Stimulated activated CD8-positive, alpha-beta memory T cell treated with anti-CD3 and anti-CD28 coated beads, Interleukin-12 subunit alpha, Interleukin-12 subunit beta, amount 100 ng/mL, for 1 hour (primary cell): ENCODE measurements at regions not wholly inside any gene's neighbourhood (a gene's known extent, or its start where the extent isn't known, plus 50 kb on each side); places are given as distances from the start of the nearest gene placed in this dataset.
"Not testable (repeated sequence)": the region's sequence is repeated elsewhere in the genome, so short reads cannot be mapped to it uniquely, and the experiment has no call there.

Experiments
- DNase-seq: peaks from one replicate; pipeline ENCODE4 v3.0.0-alpha.2; 2020; ENCODE audit warnings: low read depth

DNA sequence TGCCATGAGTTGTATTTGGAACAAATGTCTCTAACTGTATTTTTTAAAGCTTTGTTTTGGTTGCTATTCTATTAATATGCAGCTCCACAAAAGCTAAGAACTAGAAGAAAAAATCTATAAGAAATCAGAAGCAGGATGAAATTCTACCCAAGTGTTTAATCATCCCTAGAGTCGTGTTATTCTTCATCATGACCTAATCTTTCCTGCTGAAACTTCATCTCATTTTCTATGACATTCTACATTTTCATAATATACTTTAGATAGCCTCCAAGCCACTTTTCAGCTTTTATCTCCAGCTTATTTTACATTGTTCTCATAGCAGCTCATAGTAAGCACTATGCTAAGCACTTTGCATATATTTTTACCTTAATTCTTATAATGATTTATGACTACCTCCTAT, 302.8 kb downstream of the FOXO1 start:
- DNase-seq: no peak

DNA sequence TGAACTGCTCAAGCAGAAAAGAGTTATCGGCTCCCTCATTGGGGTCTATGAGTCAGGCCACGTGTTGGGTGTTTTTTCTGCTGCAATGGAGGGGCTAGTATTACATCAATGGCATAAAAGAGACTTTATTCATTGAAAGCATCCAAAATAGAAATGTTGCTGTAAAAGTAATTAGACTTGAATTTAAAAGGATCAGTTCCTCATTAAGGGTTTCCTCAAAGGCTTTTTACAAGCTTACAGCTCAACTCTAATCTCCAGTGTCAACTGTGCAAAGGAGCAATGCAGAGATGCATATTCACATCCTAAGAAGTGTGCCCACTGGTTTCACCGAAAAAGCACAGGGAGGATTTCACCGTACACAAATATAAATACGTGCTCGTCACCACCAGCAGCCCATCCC, 300.3 kb downstream of the FOXO1 start:
- no peak for DNase-seq

DNA sequence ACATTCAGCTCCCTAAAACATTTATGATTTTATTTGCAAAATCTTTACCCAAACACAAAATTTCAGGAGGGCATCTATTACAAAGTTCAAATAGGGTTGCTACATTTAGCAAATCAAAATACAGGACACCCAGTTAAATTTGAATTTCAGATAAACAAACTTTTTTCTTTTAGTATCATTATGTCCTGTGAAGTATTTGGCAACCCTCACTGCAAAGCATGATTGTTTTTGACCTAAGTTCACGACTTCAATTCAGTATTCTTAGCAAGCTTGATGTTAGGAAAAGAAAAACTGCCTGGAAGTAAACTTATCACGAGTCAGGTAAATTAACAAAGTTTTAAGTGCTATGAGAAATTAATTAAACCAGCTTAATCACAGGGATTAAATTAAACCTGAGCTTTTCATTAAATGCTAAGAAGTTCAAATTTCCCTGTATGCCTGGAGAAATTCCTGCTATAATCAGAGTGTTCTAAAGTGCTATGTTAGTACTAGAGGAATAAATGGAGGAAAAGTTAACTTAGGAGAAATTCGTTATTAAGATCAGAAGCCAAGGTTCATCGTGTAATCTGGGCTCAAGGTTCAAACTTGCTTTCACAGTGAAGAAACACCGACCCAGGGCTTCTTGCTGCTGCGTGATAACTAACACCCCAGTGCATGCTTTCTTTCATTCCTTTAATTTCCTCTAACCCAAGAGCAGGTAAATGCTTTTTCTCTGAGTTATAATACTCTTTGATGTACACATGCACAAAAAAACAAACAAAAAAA, 298.1 kb downstream of the FOXO1 start:
- DNase-seq: no peak

DNA sequence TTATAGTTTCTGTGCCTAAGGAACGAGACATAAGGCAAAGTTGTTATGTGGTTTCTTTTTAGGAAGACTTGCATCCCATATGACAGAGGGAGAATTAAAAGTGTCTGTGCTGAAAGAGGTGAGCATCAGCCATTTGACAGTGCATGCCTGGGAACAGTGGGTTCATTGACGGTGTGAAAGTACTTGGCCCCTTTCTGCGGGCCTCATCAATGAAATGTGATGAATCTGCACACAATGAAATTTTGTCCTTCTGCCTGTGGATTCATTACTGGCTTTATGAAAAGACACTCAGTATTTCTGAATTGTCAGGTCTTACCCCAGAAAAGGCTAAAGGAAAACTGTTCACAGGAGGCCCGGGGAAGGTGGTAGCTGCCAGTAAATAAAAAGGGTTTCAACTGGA, 295.8 kb downstream of the FOXO1 start:
- DNase-seq: no peak

DNA sequence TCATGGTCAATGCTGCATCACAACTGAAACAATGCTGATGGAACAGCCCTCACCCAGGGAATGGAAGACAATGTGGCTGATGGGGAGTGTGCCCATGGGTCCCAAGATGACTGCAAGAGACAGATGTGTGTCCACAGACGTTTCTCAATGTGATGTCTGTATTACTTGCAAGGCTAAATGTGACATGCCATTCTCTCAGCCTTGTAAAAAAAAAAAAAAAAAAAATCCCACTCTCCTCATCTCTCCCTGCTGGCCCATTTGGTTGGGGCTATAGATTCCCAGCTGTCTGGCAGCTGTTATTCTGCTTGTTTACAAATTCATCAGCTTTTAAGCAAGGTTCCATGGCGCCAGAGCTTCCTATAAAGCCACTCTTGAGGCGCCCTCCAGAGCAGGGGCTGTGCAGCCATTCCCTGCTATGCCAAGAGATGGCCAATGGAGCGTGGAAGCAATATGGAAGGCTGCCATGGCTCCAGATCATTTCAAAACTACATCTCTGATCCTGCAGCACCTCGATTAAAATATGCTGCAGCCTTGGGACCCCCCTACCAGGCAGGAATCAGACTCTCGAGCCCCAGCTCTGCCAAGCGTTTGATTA, 294.8 kb downstream of the FOXO1 start:
- DNase-seq: no peak

DNA sequence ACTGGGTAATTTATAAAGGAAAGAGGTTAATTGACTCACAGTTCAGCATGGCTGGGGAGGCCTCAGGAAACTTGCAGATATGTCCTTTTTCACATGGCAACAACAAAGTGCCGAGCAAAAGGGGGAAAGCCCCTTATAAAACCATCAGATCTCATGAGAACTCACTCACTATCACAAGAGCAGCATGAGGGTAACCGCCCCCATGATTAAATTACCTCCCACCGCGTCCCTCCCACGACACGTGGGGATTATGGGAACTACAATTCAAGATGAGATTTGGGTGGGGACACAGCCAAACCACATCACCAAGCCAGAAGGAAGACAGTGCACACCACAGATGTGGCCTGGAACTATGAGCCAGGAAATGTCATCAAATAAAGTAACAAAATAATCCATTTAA, 292.8 kb downstream of the FOXO1 start:
- DNase-seq: not testable (repeated sequence)

DNA sequence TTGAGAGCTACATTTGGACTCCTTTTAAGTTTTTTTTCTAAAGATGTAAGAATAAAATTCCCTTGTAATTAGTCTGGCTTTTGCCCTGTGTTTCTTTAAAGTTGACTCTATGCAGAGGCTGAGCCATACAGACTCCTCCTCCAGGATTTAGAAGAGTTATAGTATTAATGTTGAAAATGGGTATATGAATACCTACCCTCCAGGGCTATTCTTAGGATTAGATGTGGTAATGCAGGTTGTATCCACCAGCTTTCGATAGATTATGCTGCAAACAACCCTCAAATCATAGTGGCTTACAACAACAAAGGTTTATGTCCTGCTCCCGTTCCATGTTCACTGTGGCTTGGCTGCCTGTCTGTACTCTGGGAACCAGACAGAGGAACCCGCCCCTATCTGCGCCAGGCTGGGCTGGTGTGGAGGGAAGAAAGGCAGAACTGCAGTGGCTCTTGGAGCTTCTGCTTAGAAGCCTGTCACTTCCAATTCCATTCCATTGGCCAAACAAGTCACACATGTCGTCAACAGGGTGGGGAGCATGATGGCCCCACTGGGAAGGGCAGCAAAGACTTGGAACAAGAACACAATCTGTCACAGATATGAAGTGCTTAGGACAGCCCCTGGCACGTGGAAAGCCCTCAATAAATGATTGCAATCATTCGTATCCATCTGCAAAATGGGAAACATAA, 290.8 kb downstream of the FOXO1 start:
- no peak for DNase-seq

DNA sequence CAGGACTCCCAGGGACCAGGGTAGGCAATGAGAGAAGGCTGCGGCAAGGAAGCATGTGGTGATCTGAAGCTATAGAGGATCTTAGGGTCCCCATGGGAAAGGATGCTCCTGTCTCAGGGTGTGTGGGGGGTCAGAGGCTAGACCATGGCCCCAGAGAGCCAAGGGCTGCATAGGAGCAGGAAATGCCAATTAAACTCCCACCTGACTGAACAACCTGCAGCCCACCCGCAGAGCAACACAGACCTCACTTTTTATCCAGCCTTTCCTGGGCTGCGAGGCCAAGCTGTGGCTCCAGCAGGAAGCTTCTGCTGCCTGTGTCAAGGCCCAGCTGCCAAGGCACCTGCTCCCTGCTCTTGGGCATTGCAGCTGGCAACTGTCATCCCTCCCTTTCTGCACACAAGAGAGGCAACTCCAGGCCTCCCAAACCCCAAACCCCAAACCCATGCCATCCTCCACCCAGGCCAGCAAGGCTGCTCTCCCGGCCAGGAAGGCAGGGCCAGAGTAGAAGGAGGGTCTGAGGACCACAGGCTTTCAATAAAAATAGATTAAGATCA, 290.1 kb downstream of the FOXO1 start:
- no peak for DNase-seq

DNA sequence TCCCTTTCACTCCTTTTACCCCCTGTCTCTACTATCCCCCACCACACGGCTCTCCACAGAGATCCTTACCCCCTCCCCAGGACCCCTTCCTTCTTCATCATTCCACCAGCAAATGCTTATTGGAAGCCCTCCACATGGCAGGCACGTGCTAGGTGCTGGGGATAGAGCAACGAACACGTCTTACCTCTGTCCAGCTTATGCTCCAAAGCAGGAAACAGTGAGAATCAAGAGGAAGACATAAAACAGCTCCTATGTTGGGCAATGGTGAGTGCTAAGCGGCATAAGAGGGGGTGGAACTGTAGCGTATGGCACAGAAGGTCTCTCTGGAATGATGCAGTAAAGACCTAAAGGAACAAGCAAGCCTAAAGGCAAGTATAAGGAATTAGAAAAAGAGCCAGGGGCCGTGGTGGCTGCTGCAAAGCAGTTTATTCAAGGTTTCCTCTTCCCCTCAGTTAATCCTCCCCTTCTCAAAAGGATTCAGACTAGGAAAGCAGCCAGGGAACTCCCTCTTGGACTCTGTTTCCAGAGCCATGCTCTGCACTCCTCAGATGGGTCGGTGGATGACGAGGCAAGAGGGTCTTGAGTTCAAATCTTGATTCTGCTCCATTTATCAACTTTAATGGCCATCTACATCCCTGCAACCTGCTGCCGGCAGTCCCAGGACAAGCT, 289.4 kb downstream of the FOXO1 start:
- DNase-seq: no peak

DNA sequence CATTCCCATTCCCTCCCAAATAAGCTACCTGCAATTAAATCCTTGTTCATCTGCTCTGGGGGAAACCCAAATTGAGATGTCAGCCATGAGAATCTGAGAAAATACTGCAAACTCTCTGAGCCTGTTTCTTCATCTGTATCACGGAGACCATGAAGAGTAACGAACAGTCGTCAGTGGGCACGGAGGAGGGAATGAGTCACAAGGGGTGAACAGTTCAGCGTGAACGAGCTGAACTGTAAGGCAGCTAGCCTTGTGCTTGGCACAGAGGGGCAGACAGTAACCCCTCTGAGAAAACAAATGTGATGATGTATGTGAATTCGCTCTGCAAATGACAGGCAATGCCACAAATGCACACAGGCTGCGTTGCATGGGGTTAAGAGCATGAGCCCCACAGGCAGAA, 288.7 kb downstream of the FOXO1 start:
- no peak for DNase-seq

DNA sequence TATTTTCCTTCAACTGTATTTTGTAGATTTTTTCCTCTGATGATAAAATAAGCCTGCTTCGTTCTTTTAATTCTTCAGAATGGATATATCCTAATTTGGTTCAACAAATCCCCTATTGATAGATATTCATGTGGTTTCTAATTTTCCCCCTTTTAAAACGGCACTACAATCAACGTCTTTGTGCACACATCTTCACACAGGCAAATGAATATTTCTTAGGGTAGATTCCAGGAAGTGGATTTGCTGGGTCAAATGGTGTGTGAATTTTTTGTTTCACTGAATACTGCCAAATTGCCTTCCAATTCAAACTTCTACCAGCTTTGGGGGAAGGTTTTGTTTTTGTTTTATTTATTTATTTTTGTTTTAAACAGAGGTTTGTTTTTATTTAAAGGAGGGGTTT, 287.2 kb downstream of the FOXO1 start:
- no peak for DNase-seq

DNA sequence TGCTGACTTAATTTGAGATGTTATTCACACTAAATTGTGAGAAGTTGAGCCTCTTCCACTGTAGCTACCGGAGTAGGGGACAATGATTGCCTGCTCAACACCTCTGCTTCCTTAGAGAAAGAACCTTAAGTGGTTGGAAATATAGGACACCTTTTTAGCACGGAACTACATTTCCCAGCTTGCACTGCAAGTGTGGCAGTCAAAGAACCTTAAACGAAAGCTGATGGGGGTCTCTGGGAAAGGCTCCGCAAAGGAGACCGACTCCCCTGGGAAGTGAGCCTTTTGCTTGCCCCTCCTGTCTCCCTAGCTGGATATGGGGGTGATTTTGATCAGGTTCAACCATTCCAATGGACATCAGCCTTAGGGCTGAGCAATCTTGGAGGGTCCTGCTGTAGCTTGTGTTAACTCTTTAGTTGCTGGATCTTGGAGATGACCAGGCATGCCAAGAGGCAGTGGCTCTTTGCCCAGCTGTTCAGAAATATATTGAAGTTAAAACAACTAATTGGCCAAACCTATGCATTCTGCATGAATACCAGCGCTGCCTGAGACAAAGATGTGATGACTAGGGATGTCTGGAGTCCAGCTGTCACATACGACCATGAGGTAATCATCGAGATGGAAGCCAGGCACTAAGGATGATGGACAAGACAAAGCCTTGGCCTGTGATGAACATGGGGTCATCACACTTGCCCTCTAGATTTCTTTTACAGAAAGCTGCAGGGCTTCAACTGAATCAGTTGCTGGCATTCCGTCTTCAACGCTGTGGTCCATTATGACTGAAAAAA, 286.5 kb downstream of the FOXO1 start:
- no peak for DNase-seq

DNA sequence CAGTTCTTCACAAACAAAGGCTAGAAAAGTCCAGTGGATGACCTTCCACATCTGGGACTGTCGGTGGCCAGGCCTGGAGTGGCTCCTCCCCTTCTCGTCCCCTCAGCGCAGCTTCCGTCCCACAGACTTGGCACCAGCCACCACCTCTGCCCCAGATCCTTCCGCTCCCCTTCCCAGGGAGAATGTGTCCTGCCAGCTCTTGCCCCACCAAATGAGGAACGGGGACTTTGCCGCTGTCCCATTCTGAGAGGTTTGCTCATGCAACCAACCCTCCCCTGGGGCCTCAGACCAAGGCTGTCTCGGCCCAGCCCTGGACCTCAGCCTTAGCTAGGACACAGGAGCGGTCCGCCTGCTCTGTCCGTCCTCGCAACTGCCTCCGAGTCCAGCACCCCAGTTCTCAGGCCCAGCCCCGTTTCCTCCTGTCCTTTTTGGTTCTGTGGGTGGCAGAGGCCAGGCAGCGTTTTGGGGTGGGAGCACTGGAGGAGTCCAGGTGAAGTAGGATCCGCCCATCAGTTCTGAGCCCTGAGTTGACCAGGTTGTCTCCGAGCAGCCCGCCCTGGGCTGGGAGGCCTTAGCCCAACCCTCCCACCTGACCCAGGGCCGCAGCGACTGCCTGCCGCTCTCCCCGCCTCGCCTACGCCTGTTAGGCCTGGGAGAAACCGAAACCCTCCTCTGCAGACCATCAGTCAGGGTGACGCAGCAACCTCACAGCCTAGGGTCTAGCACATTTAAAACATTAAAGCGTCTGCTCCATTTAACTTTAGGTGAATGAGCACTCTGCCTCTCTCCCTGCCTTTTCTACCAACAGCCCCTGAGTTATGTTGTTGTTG, 284.3 kb downstream of the FOXO1 start:
- DNase-seq: no peak

DNA sequence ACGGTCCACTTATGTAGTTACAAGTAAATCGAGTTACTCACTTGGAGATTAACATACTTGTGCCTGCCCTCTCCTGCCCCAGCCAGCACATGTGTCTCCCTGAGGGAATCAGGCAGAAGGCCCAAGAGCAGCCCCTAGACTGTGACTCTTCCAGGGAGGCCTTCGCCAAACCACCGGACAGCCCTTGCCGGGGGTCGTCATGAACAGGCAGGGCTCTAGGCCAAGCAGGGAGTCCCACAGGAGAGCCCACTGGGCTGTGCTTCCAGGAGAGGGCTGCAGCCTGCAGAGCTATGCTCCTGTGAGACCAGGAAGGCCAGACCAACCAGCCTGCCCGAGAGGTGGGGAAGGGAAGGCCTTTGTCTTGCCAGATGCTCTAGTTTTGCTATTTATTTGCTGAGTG, 283.3 kb downstream of the FOXO1 start:
- DNase-seq: no peak

DNA sequence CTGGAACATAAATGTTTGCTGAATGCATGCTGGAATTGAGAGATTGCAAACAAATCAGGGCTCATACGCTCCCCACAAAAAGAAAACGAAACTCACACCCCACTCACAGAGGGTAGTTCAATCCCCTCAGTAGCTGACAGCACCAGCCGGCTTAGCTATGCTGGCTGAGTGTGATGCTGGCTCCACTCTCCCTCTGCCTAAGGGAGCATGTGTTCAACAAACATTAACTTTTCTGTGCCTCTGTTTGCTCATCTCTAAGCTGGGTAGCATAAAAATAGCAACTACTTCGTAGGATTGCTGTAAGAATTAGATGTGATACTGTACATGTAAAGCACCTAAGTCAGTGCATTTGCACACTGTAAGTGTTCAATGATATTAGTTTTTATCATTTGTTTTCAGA, 282.6 kb downstream of the FOXO1 start:
- DNase-seq: no peak

DNA sequence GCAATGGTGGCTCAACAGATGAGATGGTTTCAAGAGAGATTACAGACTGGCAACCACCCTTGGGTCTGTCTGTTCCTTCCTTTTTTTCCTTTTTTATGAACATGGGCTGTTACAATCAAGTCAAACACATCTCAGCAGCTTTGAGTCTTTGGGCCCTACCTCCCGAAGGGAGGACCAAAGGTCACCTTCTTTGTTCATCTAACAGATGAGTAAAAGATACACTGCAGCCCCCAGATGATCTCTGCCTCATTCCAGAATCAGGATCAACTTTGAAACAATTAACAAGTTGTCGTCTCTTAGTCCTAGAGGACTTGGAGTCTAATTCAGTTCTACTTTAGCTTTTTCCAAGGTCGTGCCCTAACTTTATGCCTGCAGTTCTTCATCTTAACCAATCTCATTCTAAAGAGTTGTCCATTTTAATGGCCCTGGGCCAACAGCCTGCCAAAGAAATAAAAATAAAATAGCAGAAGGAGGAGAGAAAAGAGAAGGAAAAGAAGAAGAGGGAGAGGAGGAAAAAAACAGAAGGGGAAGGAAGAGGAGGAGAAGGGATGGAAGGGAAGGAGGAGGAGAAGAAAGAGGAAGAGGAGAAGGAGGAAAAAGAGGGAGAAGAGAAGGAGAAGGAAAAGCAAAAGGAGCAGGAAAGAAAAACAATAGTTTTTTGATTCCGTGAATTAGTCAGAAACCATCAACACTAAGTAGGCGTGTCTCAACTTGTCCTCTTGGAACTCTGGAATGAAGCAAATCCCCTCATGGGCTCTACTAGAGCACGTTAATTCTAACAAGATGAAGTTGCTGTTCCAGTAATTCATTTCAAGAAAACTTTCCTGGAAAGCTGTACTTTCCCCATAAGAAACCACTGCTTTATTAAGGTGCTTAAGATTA, 281.2 kb downstream of the FOXO1 start:
- no peak for DNase-seq

DNA sequence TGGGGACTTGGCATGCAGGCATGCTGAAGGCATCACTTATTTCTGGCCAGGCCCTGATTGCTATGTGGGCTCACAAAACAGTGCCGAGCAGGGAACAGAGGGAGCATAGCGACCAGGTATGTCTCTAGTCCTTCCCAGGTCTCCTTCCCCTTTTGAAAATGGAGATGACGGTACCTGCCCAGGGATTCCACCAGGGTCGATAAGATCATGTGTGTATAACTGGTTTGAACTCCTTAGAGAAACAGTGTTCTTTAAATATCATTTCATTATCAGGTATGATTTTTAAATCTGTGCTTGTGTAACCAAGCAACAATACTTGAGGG, 280.6 kb downstream of the FOXO1 start:
- no peak for DNase-seq

DNA sequence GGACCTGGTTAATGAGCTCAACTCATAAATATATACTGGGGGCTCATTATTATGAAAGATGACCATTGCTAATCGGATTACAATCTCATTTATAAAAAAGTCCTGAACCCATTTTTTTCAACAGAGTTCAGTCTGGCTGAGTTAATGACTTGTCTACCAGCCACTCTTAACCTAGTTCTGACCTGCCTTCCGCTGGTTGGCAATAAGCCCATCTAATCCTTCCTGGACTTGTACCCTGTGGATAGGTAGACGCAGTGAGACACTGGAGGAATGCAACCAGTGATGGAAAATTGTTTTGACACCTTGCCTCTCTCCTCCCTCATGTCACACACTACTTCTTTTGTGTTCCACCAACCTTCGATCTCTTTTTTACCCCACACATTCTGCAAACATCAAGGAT, 279.9 kb downstream of the FOXO1 start:
- no peak for DNase-seq

DNA sequence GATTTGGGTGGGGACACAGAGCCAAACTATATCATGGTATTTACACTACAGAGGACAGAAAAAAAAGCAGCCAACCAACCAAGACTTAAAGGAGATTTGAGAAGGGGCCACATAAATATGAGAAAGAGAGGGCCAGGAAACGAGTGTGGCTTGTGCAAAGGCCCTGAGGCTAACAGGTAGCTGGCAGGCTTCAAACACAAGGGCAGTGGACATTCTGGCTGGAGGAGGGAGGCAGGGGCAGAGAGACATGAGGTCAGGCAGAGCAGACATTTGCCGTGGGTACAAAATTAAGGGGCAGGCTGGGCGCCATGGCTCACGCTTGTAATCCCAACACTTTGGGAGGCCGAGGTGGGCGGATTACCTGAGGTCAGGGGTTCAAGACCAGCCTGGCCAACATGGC, 278.7 kb downstream of the FOXO1 start:
- DNase-seq: no peak

DNA sequence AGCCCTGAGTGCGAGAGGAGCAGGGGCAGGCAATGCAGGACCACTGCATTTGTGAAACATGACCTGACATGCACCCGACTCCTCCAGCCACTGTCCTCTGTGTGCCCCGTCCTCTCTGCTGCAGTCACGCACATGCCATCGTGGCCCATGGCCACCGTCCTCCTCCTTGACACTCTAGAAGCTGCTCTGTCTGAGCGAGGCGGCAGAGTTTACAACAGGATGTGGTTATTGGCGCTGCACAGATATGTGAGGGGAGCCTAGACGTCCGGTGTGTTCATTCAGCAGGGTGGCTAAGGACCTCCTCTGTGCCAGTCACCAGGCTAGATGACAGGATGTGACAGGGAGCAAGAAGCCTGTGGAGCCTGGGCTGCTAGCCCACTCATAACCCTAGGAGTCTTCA, 277.8 kb downstream of the FOXO1 start:
- DNase-seq: peak; percentile 66
